OCI-LY3 (cell line): ENCODE measurements at regions not wholly inside any gene's neighbourhood (a gene's known extent, or its start where the extent isn't known, plus 50 kb on each side); places are given as distances from the start of the nearest gene placed in this dataset.

Experiments used
- H2AFZ ChIP-seq: fragments of 200-600, 300-600 bp; shearing (Covaris generic); 2 replicates; pipeline ENCODE4 v1.6.0; 2014; ENCODE audit warnings: antibody characterized with exemption, low read depth, low read length
- H3K27ac ChIP-seq: fragments of 200-600, 300-600 bp; sonication (generic); 2 replicates; pipeline ENCODE4 v1.5.1; 2014; ENCODE audit warnings: mild to moderate bottlenecking, low read length, moderate library complexity, mixed read lengths
- H3K27me3 ChIP-seq: fragments of 200-600, 300-600 bp; sonication (generic); 2 replicates; pipeline ENCODE4 v1.6.1; 2014; ENCODE audit warnings: low read depth, low read length, mixed read lengths
- H3K36me3 ChIP-seq: fragments of 200-600, 300-600 bp; sonication (generic); replicated peaks from 2 replicates; pipeline ENCODE3; 2014; ENCODE audit warnings: low read depth, low read length, mixed read lengths
- H3K4me1 ChIP-seq: fragments of 300-600, 200-600 bp; sonication (generic); 2 replicates; pipeline ENCODE4 v1.6.1; 2014; ENCODE audit warnings: low read length, mixed read lengths
- H3K4me2 ChIP-seq: fragments of 200-600, 300-600 bp; sonication (generic); 2 replicates; pipeline ENCODE4 v1.6.1; 2014; ENCODE audit warnings: low read length, mixed read lengths
- H3K4me3 ChIP-seq: fragments of 300-600, 200-600 bp; sonication (generic); 2 replicates; pipeline ENCODE4 v1.5.1; 2014; ENCODE audit warnings: antibody characterized with exemption, mild to moderate bottlenecking, low read length, moderate library complexity
- H3K79me2 ChIP-seq: fragments of 300-600, 200-600 bp; shearing (Covaris generic); 2 replicates; pipeline ENCODE4 v1.6.1; 2014; ENCODE audit warnings: mild to moderate bottlenecking, low read length, mixed read lengths
- H3K9ac ChIP-seq: fragments of 300-600, 200-600 bp; shearing (Covaris generic); 2 replicates; pipeline ENCODE4 v1.6.0; 2014; ENCODE audit warnings: mild to moderate bottlenecking, low read length, moderate library complexity
- H3K9me3 ChIP-seq: fragments of 200-600, 300-600 bp; shearing (Covaris generic); 2 replicates; pipeline ENCODE4 v1.6.1; 2014; ENCODE audit warnings: low read length, mixed read lengths; ENCODE audit not compliant: insufficient read depth
- H4K20me1 ChIP-seq: fragments of 200-600, 300-600 bp; sonication (generic); 2 replicates; pipeline ENCODE4 v1.6.1; 2016; ENCODE audit warnings: low read length, mixed read lengths; ENCODE audit not compliant: insufficient read depth
- EZH2phosphoT487 ChIP-seq: fragments of 200-600 bp; shearing (Covaris generic); IDR thresholded peaks from 2 replicates; pipeline ENCODE4 v1.6.1; 2018; ENCODE audit warnings: antibody characterized with exemption, mixed run types, low read depth
- TF ChIP-seq, protein P1 (sequence below): fragments of 200-600, 300-600 bp; sonication (generic); IDR thresholded peaks from 2 replicates; pipeline ENCODE4 v1.5.1; 2014; ENCODE audit warnings: antibody characterized with exemption, low read length, low read depth

DNA sequence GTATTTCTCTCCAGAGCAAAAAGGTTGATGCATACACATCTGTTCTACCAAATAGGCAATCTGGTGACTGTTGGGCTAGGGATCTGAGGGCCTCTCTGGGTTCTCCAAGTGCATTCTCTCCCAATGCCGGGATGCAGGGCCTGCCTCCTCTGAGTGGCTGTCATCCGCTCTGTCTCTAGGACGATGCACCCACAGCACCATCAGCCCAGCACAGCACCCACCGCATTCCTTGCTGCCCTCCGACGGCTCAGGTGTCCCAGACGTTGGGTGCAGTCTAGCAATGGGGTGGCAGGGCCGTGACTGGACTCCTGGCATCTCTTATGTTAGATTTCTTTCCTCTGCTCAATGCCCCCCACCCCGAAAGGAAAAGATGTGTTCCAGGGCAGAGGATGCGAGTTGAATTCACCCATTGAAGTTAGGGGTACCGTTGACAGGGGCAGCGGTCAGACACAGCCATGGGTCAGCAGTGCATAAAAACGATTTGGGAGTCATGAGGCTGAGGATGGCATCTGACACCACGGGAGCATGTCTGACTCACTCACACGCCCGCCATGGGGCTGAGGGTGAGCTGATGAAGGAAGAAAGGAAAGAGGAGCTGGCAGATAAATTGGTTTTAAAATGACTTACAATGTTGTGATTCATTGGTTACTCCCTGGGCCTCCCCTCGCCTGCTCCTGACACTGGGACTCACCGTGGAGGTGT is 93.2 kb upstream of the C14orf180 start:
- Histone ChIP-seq H3K9me3 (no peaks in the 10 kb centered on the region), H3K27me3 (peaks cover 24% of the 10 kb centered on the region), H2AFZ (no peak overlapping the region), H3K27ac (no peak overlapping the region), H3K4me1 (no peaks in the 10 kb centered on the region), H3K4me3 (no peak overlapping the region), H3K9ac (no peak overlapping the region), H3K36me3 (no peaks in the 10 kb centered on the region), H4K20me1 (no peaks in the 10 kb centered on the region), H3K4me2 (no peak overlapping the region), H3K79me2 (no peaks in the 10 kb centered on the region)
- TF ChIP-seq, protein P1, sequence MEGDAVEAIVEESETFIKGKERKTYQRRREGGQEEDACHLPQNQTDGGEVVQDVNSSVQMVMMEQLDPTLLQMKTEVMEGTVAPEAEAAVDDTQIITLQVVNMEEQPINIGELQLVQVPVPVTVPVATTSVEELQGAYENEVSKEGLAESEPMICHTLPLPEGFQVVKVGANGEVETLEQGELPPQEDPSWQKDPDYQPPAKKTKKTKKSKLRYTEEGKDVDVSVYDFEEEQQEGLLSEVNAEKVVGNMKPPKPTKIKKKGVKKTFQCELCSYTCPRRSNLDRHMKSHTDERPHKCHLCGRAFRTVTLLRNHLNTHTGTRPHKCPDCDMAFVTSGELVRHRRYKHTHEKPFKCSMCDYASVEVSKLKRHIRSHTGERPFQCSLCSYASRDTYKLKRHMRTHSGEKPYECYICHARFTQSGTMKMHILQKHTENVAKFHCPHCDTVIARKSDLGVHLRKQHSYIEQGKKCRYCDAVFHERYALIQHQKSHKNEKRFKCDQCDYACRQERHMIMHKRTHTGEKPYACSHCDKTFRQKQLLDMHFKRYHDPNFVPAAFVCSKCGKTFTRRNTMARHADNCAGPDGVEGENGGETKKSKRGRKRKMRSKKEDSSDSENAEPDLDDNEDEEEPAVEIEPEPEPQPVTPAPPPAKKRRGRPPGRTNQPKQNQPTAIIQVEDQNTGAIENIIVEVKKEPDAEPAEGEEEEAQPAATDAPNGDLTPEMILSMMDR: no peak

GRCh38 chr14:104494483-104494882 is 85.1 kb upstream of the C14orf180 start:
- Histone ChIP-seq H3K27me3 (peaks cover 4% of the 10 kb centered on the region; the same call in 1 of the 2 replicates), H3K4me3 (no peak overlapping the region), H4K20me1 (no peaks in the 10 kb centered on the region), H3K9me3 (no peaks in the 10 kb centered on the region), H3K9ac (no peak overlapping the region), H3K36me3 (no peaks in the 10 kb centered on the region), H3K79me2 (no peaks in the 10 kb centered on the region), H3K4me2 (no peak overlapping the region), H2AFZ (no peak overlapping the region), H3K4me1 (no peaks in the 10 kb centered on the region), H3K27ac (no peak overlapping the region)
- TF ChIP-seq, protein P1: no peak
- TF ChIP-seq EZH2phosphoT487: no peak

DNA sequence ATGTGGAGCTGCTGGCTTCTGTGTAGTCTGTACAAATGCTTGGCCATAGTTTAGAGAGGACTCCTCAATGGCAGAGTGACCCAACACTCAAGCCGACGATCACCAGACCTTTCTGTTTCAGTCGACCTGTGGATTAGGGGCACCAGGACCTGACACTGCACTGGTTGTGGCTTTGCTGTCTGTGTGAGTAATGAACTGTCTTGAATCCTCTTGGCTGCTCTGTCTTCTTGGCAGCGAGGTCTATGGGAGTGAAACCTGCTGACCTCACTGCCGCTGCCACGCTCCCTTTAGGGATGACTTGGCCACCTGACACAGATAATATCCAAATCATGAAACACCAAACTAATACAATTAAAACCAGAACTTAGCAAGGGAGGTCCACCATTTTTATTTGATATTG is 83.5 kb upstream of the C14orf180 start:
- no peaks in the 10 kb centered on the region for H3K79me2 ChIP-seq
- no peak overlapping the region for H3K27ac ChIP-seq

More for the DNA sequence above, 83.5 kb upstream of the C14orf180 start:
- Histone ChIP-seq H3K4me2 (no peak overlapping the region), H3K9me3 (no peaks in the 10 kb centered on the region), H2AFZ (no peak overlapping the region), H3K27me3 (peaks cover 4% of the 10 kb centered on the region; the same call in 1 of the 2 replicates), H4K20me1 (no peaks in the 10 kb centered on the region), H3K36me3 (no peaks in the 10 kb centered on the region), H3K9ac (no peak overlapping the region), H3K4me3 (no peak overlapping the region), H3K4me1 (no peaks in the 10 kb centered on the region)
- TF ChIP-seq, protein P1: no peak
- no peak for TF ChIP-seq EZH2phosphoT487
